ENCODE measurements at regions not wholly inside any gene's neighbourhood (a gene's known extent, or its start where the extent isn't known, plus 50 kb on each side); places are given as distances from the start of the nearest gene placed in this dataset.

DNA sequence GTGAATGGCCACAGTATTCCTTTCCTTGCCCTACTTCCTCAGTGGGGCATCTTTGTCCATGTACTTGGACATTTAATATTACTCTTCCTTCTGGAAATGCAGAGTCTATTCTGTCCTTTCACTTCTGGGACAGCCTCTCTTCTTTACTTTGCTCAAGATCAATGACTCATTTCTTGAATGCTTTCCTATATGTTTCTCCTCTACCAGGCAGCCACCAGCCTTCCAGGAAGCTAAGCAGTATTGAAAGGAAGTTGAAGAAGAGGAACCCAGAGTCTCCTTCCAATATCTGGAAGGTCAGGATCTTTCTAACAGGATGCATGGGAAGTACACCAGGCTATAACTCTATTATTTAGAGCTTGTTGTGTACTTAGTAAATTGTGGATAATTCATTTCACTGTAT, 182.8 kb downstream of the CD47 start:
- TF ChIP-seq RAD21 (conservative IDR thresholded peaks at IDR 0.05) (no peak), POLR2AphosphoS5 (IDR thresholded peaks at IDR 0.05) (no peak), EZH2 (IDR thresholded peaks at IDR 0.05; ENCODE audit: borderline replicate concordance, insufficient read depth, low read length, poor library complexity, severe bottlenecking) (no peak), EP300 (conservative IDR thresholded peaks at IDR 0.05; ENCODE audit: poor library complexity, severe bottlenecking) (no peak), TAF1 (IDR thresholded peaks at IDR 0.05; ENCODE audit: low read depth) (no peak), MXI1 (conservative IDR thresholded peaks at IDR 0.05; ENCODE audit: poor library complexity, severe bottlenecking) (no peak)
- TF ChIP-seq, protein P1, sequence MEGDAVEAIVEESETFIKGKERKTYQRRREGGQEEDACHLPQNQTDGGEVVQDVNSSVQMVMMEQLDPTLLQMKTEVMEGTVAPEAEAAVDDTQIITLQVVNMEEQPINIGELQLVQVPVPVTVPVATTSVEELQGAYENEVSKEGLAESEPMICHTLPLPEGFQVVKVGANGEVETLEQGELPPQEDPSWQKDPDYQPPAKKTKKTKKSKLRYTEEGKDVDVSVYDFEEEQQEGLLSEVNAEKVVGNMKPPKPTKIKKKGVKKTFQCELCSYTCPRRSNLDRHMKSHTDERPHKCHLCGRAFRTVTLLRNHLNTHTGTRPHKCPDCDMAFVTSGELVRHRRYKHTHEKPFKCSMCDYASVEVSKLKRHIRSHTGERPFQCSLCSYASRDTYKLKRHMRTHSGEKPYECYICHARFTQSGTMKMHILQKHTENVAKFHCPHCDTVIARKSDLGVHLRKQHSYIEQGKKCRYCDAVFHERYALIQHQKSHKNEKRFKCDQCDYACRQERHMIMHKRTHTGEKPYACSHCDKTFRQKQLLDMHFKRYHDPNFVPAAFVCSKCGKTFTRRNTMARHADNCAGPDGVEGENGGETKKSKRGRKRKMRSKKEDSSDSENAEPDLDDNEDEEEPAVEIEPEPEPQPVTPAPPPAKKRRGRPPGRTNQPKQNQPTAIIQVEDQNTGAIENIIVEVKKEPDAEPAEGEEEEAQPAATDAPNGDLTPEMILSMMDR (IDR thresholded peaks at IDR 0.05; ENCODE audit: poor library complexity, severe bottlenecking) = no peak
